ENCODE measurements at regions not wholly inside any gene's neighbourhood (a gene's known extent, or its start where the extent isn't known, plus 50 kb on each side); places are given as distances from the start of the nearest gene placed in this dataset.

GRCh38 chr7:11956991-11957390, 125.0 kb upstream of the THSD7A start:
- 71 to 76% methylated on average over 5 of the region's 5 CpGs for WGBS, 2 donors
- DNase-seq, result no peak
- Histone ChIP-seq H3K4me1 (no peaks in the 10 kb centered on the region), H3K36me3 (replicated peaks in 1 of 2; ENCODE audit: insufficient read depth in 1 of 2, low read depth in 2 of 2) (no peaks in the 10 kb centered on the region), H3K27me3 (no peaks in the 10 kb centered on the region), H3K27ac (no peak overlapping the region), H3K4me3 (no peak overlapping the region), H3K9me3 (no peaks in the 10 kb centered on the region)
- intact Hi-C loops (cut with DNase I), result no loop called here
- ATAC-seq, result no peak
- no peak for TF ChIP-seq CTCF (IDR thresholded peaks at IDR 0.05)

- intact Hi-C loops (cut with DNase I), result no loop called here
- H3K27me3 ChIP-seq, result no peaks in the 10 kb centered on the region
- H3K9me3 ChIP-seq, result no peaks in the 10 kb centered on the region
- TF ChIP-seq POLR2A (IDR thresholded peaks at IDR 0.05) (no peak), CTCF (IDR thresholded peaks at IDR 0.05) (no peak)
- no peaks in the 10 kb centered on the region for H3K36me3 ChIP-seq (replicated peaks in 1 of 2; ENCODE audit: insufficient read depth in 1 of 2, low read depth in 2 of 2)
- H3K4me1 ChIP-seq, result no peaks in the 10 kb centered on the region
- H3K4me3 ChIP-seq, result no peak overlapping the region
- WGBS, 2 donors, result 34 to 63% methylated on average over 1 of the region's 1 CpG
- DNase-seq, result no peak
- H3K27ac ChIP-seq, result no peak overlapping the region
- no peak for ATAC-seq
These were observed 126.0 kb upstream of the THSD7A start for GRCh38 chr7:11957956-11958355.

- no peak overlapping the region for H3K27ac ChIP-seq
- intact Hi-C loops (cut with DNase I), result no loop called here
- H3K27me3 ChIP-seq, result no peaks in the 10 kb centered on the region
- ATAC-seq (no peak), DNase-seq (no peak)
- H3K36me3 ChIP-seq (replicated peaks in 1 of 2; ENCODE audit: insufficient read depth in 1 of 2, low read depth in 2 of 2), result no peaks in the 10 kb centered on the region
- no peaks in the 10 kb centered on the region for H3K4me1 ChIP-seq
- H3K4me3 ChIP-seq, result no peak overlapping the region
- 43 to 53% methylated on average over 2 of the region's 2 CpGs for WGBS, 2 donors
- no peaks in the 10 kb centered on the region for H3K9me3 ChIP-seq
- TF ChIP-seq CTCF (IDR thresholded peaks at IDR 0.05) (no peak), POLR2A (IDR thresholded peaks at IDR 0.05) (no peak)
These were observed 127.1 kb upstream of the THSD7A start for GRCh38 chr7:11959121-11959520.

- Histone ChIP-seq H3K4me3 (no peak overlapping the region), H3K4me1 (no peaks in the 10 kb centered on the region), H3K36me3 (replicated peaks in 1 of 2; ENCODE audit: insufficient read depth in 1 of 2, low read depth in 2 of 2) (no peaks in the 10 kb centered on the region), H3K9me3 (no peaks in the 10 kb centered on the region), H3K27me3 (no peaks in the 10 kb centered on the region), H3K27ac (no peak overlapping the region)
- intact Hi-C loops (cut with DNase I), result no loop called here
- no peak for DNase-seq
- no peak for ATAC-seq
- TF ChIP-seq CTCF (IDR thresholded peaks at IDR 0.05), result no peak
These were observed 128.6 kb upstream of the THSD7A start for GRCh38 chr7:11960621-11961020.

- TF ChIP-seq POLR2A (IDR thresholded peaks at IDR 0.05) (no peak), CTCF (IDR thresholded peaks at IDR 0.05) (no peak)
- Histone ChIP-seq H3K4me1 (no peaks in the 10 kb centered on the region), H3K36me3 (replicated peaks in 1 of 2; ENCODE audit: insufficient read depth in 1 of 2, low read depth in 2 of 2) (no peaks in the 10 kb centered on the region), H3K27me3 (no peaks in the 10 kb centered on the region), H3K27ac (no peak overlapping the region), H3K4me3 (no peak overlapping the region), H3K9me3 (no peaks in the 10 kb centered on the region)
- no peak for DNase-seq
- 28 to 34% methylated on average over 1 of the region's 1 CpG for WGBS, 2 donors
- intact Hi-C loops (cut with DNase I), result no loop called here
- no peak for ATAC-seq
These were observed 137.6 kb upstream of the THSD7A start for GRCh38 chr7:11969643-11970042.
